GM12892 (cell line): ENCODE measurements at regions not wholly inside any gene's neighbourhood (a gene's known extent, or its start where the extent isn't known, plus 50 kb on each side); places are given as distances from the start of the nearest gene placed in this dataset.

ENCODE experiments used
- POLR2A ChIP-seq: IDR thresholded peaks from 2 replicates; pipeline ENCODE4 v1.6.1; 2011; ENCODE audit warnings: low read depth, low read length, control low read depth
- POLR2AphosphoS5 ChIP-seq: IDR thresholded peaks from 2 replicates; pipeline ENCODE4 v1.6.1; 2011; ENCODE audit warnings: low read depth, low read length, control low read depth

DNA sequence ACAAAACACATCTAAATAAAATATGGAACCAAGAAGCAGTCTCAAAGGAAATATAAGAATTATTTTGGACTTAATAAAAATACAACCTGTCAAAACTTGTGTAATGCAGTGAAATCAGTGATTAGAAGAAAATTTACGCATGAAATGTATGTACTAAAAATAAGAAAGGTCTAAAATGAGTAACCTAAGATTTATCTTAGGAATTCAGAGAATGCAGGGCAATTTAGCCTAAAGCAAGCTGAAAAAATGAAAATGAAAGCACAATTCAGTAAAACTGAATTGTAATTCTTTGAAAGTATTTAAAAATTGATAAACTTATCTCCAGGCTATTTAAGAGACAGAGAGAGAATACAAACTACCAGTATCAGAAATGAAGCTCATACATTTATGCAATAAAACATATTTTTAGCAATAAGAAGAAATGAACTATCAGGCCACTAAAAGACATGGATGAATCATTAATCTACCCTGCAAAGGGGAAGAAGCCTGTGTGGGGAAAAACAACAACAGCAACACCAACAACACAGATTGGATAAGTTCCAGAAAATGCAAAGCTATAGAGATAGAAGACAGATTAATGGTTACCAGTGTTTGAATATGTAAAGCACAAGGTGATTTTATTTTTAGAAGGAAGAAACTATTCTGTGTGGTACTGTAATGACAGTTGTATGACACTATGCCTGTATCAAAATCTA is 442.0 kb upstream of the ADGRL3 start:
- TF ChIP-seq POLR2AphosphoS5 (no peak), POLR2A (no peak)
